ENCODE measurements at regions not wholly inside any gene's neighbourhood (a gene's known extent, or its start where the extent isn't known, plus 50 kb on each side); places are given as distances from the start of the nearest gene placed in this dataset.

DNA sequence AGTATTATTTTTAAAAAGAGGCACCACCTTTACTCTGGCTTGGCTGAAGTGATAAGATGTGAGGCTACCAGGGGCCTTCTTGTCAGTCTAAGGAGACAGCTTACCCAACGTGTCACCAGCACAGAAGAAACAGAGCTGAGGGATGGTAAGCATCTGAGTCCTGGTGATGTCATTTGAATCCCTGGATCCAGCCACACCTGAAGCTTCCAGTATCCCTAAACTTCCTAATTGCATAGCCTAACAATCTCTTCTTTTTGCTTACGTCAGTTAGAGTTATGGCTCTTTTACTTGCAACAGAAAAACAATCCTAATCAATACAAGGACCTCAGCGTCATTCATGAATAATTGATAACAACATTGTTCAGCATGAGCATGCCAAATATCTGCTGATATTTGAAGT lies 436.6 kb downstream of the SHISA9 start:
- H3F3A ChIP-seq (replicated peaks; ENCODE audit: low read depth): no peaks in the 10 kb centered on the region
- no peak overlapping the region for H3K4me2 ChIP-seq
- H3K27me3 ChIP-seq (ENCODE audit: insufficient read depth): no peaks in the 10 kb centered on the region
- H3K9me2 ChIP-seq (ENCODE audit: insufficient read depth): peaks cover 11% of the 10 kb centered on the region
- no peak for TF ChIP-seq NANOG (IDR thresholded peaks at IDR 0.05; ENCODE audit: borderline replicate concordance)
- TF ChIP-seq, protein P1, sequence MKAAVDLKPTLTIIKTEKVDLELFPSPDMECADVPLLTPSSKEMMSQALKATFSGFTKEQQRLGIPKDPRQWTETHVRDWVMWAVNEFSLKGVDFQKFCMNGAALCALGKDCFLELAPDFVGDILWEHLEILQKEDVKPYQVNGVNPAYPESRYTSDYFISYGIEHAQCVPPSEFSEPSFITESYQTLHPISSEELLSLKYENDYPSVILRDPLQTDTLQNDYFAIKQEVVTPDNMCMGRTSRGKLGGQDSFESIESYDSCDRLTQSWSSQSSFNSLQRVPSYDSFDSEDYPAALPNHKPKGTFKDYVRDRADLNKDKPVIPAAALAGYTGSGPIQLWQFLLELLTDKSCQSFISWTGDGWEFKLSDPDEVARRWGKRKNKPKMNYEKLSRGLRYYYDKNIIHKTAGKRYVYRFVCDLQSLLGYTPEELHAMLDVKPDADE (IDR thresholded peaks at IDR 0.05): no peak
- no peak for TF ChIP-seq EZH2 (IDR thresholded peaks at IDR 0.05; ENCODE audit: low read depth, unreplicated experiment)
- TF ChIP-seq, protein P2, sequence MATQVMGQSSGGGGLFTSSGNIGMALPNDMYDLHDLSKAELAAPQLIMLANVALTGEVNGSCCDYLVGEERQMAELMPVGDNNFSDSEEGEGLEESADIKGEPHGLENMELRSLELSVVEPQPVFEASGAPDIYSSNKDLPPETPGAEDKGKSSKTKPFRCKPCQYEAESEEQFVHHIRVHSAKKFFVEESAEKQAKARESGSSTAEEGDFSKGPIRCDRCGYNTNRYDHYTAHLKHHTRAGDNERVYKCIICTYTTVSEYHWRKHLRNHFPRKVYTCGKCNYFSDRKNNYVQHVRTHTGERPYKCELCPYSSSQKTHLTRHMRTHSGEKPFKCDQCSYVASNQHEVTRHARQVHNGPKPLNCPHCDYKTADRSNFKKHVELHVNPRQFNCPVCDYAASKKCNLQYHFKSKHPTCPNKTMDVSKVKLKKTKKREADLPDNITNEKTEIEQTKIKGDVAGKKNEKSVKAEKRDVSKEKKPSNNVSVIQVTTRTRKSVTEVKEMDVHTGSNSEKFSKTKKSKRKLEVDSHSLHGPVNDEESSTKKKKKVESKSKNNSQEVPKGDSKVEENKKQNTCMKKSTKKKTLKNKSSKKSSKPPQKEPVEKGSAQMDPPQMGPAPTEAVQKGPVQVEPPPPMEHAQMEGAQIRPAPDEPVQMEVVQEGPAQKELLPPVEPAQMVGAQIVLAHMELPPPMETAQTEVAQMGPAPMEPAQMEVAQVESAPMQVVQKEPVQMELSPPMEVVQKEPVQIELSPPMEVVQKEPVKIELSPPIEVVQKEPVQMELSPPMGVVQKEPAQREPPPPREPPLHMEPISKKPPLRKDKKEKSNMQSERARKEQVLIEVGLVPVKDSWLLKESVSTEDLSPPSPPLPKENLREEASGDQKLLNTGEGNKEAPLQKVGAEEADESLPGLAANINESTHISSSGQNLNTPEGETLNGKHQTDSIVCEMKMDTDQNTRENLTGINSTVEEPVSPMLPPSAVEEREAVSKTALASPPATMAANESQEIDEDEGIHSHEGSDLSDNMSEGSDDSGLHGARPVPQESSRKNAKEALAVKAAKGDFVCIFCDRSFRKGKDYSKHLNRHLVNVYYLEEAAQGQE (IDR thresholded peaks at IDR 0.05; ENCODE audit: unreplicated experiment): no peak
- TF ChIP-seq, protein P3, sequence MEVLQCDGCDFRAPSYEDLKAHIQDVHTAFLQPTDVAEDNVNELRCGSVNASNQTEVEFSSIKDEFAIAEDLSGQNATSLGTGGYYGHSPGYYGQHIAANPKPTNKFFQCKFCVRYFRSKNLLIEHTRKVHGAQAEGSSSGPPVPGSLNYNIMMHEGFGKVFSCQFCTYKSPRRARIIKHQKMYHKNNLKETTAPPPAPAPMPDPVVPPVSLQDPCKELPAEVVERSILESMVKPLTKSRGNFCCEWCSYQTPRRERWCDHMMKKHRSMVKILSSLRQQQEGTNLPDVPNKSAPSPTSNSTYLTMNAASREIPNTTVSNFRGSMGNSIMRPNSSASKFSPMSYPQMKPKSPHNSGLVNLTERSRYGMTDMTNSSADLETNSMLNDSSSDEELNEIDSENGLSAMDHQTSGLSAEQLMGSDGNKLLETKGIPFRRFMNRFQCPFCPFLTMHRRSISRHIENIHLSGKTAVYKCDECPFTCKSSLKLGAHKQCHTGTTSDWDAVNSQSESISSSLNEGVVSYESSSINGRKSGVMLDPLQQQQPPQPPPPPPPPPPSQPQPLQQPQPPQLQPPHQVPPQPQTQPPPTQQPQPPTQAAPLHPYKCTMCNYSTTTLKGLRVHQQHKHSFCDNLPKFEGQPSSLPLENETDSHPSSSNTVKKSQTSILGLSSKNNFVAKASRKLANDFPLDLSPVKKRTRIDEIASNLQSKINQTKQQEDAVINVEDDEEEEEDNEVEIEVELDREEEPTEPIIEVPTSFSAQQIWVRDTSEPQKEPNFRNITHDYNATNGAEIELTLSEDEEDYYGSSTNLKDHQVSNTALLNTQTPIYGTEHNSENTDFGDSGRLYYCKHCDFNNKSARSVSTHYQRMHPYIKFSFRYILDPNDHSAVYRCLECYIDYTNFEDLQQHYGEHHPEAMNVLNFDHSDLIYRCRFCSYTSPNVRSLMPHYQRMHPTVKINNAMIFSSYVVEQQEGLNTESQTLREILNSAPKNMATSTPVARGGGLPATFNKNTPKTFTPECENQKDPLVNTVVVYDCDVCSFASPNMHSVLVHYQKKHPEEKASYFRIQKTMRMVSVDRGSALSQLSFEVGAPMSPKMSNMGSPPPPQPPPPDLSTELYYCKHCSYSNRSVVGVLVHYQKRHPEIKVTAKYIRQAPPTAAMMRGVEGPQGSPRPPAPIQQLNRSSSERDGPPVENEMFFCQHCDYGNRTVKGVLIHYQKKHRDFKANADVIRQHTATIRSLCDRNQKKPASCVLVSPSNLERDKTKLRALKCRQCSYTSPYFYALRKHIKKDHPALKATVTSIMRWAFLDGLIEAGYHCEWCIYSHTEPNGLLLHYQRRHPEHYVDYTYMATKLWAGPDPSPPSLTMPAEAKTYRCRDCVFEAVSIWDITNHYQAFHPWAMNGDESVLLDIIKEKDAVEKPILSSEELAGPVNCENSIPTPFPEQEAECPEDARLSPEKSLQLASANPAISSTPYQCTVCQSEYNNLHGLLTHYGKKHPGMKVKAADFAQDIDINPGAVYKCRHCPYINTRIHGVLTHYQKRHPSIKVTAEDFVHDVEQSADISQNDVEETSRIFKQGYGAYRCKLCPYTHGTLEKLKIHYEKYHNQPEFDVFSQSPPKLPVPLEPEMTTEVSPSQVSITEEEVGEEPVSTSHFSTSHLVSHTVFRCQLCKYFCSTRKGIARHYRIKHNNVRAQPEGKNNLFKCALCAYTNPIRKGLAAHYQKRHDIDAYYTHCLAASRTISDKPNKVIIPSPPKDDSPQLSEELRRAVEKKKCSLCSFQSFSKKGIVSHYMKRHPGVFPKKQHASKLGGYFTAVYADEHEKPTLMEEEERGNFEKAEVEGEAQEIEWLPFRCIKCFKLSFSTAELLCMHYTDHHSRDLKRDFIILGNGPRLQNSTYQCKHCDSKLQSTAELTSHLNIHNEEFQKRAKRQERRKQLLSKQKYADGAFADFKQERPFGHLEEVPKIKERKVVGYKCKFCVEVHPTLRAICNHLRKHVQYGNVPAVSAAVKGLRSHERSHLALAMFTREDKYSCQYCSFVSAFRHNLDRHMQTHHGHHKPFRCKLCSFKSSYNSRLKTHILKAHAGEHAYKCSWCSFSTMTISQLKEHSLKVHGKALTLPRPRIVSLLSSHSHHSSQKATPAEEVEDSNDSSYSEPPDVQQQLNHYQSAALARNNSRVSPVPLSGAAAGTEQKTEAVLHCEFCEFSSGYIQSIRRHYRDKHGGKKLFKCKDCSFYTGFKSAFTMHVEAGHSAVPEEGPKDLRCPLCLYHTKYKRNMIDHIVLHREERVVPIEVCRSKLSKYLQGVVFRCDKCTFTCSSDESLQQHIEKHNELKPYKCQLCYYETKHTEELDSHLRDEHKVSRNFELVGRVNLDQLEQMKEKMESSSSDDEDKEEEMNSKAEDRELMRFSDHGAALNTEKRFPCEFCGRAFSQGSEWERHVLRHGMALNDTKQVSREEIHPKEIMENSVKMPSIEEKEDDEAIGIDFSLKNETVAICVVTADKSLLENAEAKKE (CRISPR knock-in tag; IDR thresholded peaks at IDR 0.05): no peak
- TF ChIP-seq ZNF114 (CRISPR knock-in tag; IDR thresholded peaks at IDR 0.05): no peak
- TF ChIP-seq EZH2phosphoT487 (IDR thresholded peaks at IDR 0.05; ENCODE audit: unreplicated experiment): no peak
- TF ChIP-seq ZNF331 (CRISPR knock-in tag; IDR thresholded peaks at IDR 0.05; ENCODE audit: low read depth): no peak
- no peak for TF ChIP-seq JUNB (IDR thresholded peaks at IDR 0.05; ENCODE audit: unreplicated experiment)
- DNase-seq (ENCODE audit: low spot score): no peak
- no peaks in the 10 kb centered on the region for H4K20me1 ChIP-seq (replicated peaks; ENCODE audit: insufficient read depth)
- H3K4me3 ChIP-seq: no peak overlapping the region
- H2AFZ ChIP-seq: no peak overlapping the region
- no peak overlapping the region for H3K27ac ChIP-seq (ENCODE audit: low read depth)
- H3K27me3 Mint-ChIP-seq (ENCODE audit: insufficient read depth, low read depth, poor library complexity): no peaks in the 10 kb centered on the region
- no peak overlapping the region for H3K27ac Mint-ChIP-seq
- H3K4me3 Mint-ChIP-seq: no peak overlapping the region
- H3K36me3 Mint-ChIP-seq (ENCODE audit: low read depth): peaks cover 13% of the 10 kb centered on the region; the same call in 2 of the 3 replicates
- no peaks in the 10 kb centered on the region for H3K36me3 ChIP-seq (ENCODE audit: insufficient read depth)
- no peaks in the 10 kb centered on the region for H3K79me2 ChIP-seq (replicated peaks; ENCODE audit: insufficient read depth)
- peaks cover 9% of the 10 kb centered on the region for H3K4me1 Mint-ChIP-seq
- peaks cover 14% of the 10 kb centered on the region for H3K4me1 ChIP-seq (ENCODE audit: insufficient read depth)
- no peak for ATAC-seq
- H3K9me3 Mint-ChIP-seq: no peaks in the 10 kb centered on the region
